Neuronal stem cell (in vitro differentiated cells): ENCODE measurements at regions not wholly inside any gene's neighbourhood (a gene's known extent, or its start where the extent isn't known, plus 50 kb on each side); places are given as distances from the start of the nearest gene placed in this dataset.

Experiments used
- DNase-seq: peaks from one replicate; pipeline ENCODE4 v3.0.0-alpha.2; 2013; ENCODE audit warnings: low spot score
- H2AFZ ChIP-seq: one replicate; pipeline ENCODE4 v1.6.1; 2013; ENCODE audit warnings: mild to moderate bottlenecking, low read length, inconsistent platforms
- H2AK5ac ChIP-seq: 2 replicates; pipeline ENCODE4 v1.6.1; 2013; ENCODE audit warnings: low read depth, mild to moderate bottlenecking, inconsistent platforms, low read length, moderate library complexity, mixed read lengths
- H2BK120ac ChIP-seq: 2 replicates; pipeline ENCODE4 v1.6.1; 2013; ENCODE audit warnings: low read depth, mild to moderate bottlenecking, inconsistent platforms, low read length, moderate library complexity, mixed read lengths
- H2BK12ac ChIP-seq: one replicate; pipeline ENCODE4 v1.6.1; 2013; ENCODE audit warnings: low read length, inconsistent platforms
- H2BK15ac ChIP-seq: 2 replicates; pipeline ENCODE4 v1.6.1; 2013; ENCODE audit warnings: mild to moderate bottlenecking, low read length, inconsistent platforms, mixed read lengths
- H2BK5ac ChIP-seq: one replicate; pipeline ENCODE4 v1.6.1; 2013; ENCODE audit warnings: inconsistent platforms, mild to moderate bottlenecking, low read length, moderate library complexity
- H3K14ac ChIP-seq: one replicate; pipeline ENCODE4 v1.6.1; 2013; ENCODE audit warnings: low read length, inconsistent platforms
- H3K18ac ChIP-seq: 2 replicates; pipeline ENCODE4 v1.6.1; 2013; ENCODE audit warnings: low read length, inconsistent platforms
- H3K23ac ChIP-seq: 2 replicates; pipeline ENCODE4 v1.6.1; 2013; ENCODE audit warnings: low read depth, mild to moderate bottlenecking, mixed read lengths, low read length, inconsistent platforms; ENCODE audit not compliant: poor library complexity
- H3K27ac ChIP-seq: replicated peaks from 3 replicates; pipeline ENCODE4 v1.5.1; 2013; ENCODE audit warnings: low read length, inconsistent platforms
- H3K27me3 ChIP-seq, 3 experiments: 2 replicates each; pipeline ENCODE4 v1.6.1; 2013; ENCODE audit warnings: low read length in 3 of 3, mild to moderate bottlenecking in 2 of 3, inconsistent platforms in 1 of 3, low read depth in 1 of 3, mixed read lengths in 1 of 3, moderate library complexity in 1 of 3; ENCODE audit not compliant: control insufficient read depth in 3 of 3, insufficient read depth in 3 of 3
- H3K36me3 ChIP-seq, 2 donors: replicated peaks in 1 of 2; 2 replicates each; pipeline ENCODE4 v1.6.1; 2013; ENCODE audit warnings: low read length in 2 of 2; ENCODE audit not compliant: control insufficient read depth in 2 of 2, insufficient read depth in 2 of 2
- H3K4ac ChIP-seq: 2 replicates; pipeline ENCODE4 v1.6.1; 2013; ENCODE audit warnings: inconsistent platforms, mild to moderate bottlenecking, low read length, moderate library complexity
- H3K4me1 ChIP-seq, 2 donors: 1 replicate in 1 of 2; 2 replicates in 1 of 2; pipeline ENCODE4 v1.6.1; 2013; ENCODE audit warnings: low read length in 2 of 2, low read depth in 1 of 2; ENCODE audit not compliant: control insufficient read depth in 2 of 2, insufficient read depth in 1 of 2
- H3K4me2 ChIP-seq: one replicate; pipeline ENCODE4 v1.6.1; 2013; ENCODE audit warnings: mild to moderate bottlenecking, low read length, inconsistent platforms; ENCODE audit not compliant: insufficient read depth, poor library complexity, severe bottlenecking
- H3K4me3 ChIP-seq, 2 donors: 2 replicates each; pipeline ENCODE4 v1.5.1; 2013; ENCODE audit warnings: low read length in 2 of 2, mild to moderate bottlenecking in 2 of 2, inconsistent platforms in 1 of 2, moderate library complexity in 1 of 2
- H3K79me1 ChIP-seq: one replicate; pipeline ENCODE4 v1.6.1; 2013; ENCODE audit warnings: low read depth, mild to moderate bottlenecking, inconsistent platforms, low read length, moderate library complexity
- H3K9ac ChIP-seq: one replicate; pipeline ENCODE4 v1.6.1; 2013; ENCODE audit warnings: mild to moderate bottlenecking, low read depth, low read length, inconsistent platforms; ENCODE audit not compliant: poor library complexity
- H3K9me3 ChIP-seq, 2 donors: replicated peaks in 1 of 2; 2 replicates each; pipeline versions ENCODE3 to v1.6.1; 2013; ENCODE audit warnings: low read length in 2 of 2, mild to moderate bottlenecking in 2 of 2, inconsistent platforms in 1 of 2, low read depth in 1 of 2, mixed read lengths in 1 of 2, moderate library complexity in 1 of 2; ENCODE audit not compliant: control insufficient read depth in 2 of 2, insufficient read depth in 1 of 2
- H4K8ac ChIP-seq: one replicate; pipeline ENCODE4 v1.6.1; 2013; ENCODE audit warnings: low read depth, mild to moderate bottlenecking, inconsistent platforms, low read length, moderate library complexity
- H4K91ac ChIP-seq: one replicate; pipeline ENCODE4 v1.6.1; 2013; ENCODE audit warnings: low read length, low read depth, mild to moderate bottlenecking, inconsistent platforms; ENCODE audit not compliant: poor library complexity
- WGBS, 2 donors: extraction: QIAGEN DNeasy Blood & Tissue Kit; methylation state at CpG; one replicate each; pipeline ENCODE4 v1.1.7; 2013; ENCODE audit warnings: missing lambda C conversion rate in 2 of 2, mixed read lengths in 1 of 2; ENCODE audit not compliant: insufficient read length in 2 of 2, insufficient replicate concordance in 1 of 2; ENCODE audit errors: extremely low coverage in 2 of 2; 5-methylcytosine and 5-hydroxymethylcytosine counted together

DNA sequence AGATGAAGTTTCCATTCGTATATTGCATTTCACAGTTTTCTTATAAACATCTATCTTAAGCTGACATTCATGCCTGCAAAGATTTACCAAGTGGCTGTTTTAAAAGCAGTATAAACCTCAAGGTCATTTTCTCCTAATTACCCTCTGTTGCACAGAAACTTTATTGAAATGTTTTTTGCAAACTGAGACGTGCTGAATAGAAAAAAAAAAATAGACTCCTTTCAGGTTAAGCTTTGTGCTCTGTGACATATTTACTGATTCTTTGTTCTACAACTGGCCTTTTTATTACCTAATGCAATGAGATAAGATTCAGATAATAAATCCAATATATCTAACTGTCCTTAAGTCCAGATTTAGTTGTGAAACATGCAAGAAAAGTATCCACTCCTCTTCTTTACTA, 938.7 kb downstream of the DSC3 start:
- no peak overlapping the region for H3K4me3 ChIP-seq
- H3K14ac ChIP-seq = no peak overlapping the region
- no peak overlapping the region for H4K8ac ChIP-seq
- H3K27me3 ChIP-seq = no peaks in the 10 kb centered on the region
- H4K91ac ChIP-seq = no peak overlapping the region
- no peak for DNase-seq
- H2AK5ac ChIP-seq = no peak overlapping the region
- H3K23ac ChIP-seq = no peak overlapping the region
- no peak overlapping the region for H2BK15ac ChIP-seq
- H3K36me3 ChIP-seq = no peaks in the 10 kb centered on the region
- H2BK120ac ChIP-seq = no peak overlapping the region
- no peaks in the 10 kb centered on the region for H3K79me1 ChIP-seq
- H2AFZ ChIP-seq = no peak overlapping the region
- H3K9ac ChIP-seq = no peak overlapping the region
- H2BK12ac ChIP-seq = no peak overlapping the region
- no peak overlapping the region for H3K4me2 ChIP-seq
- no peak overlapping the region for H3K27ac ChIP-seq
- no peak overlapping the region for H3K4ac ChIP-seq
- H3K4me1 ChIP-seq = no peaks in the 10 kb centered on the region
- no peak overlapping the region for H3K18ac ChIP-seq
- WGBS, 2 donors = no CpG with 5 or more reads among the region's 2 CpGs
- no peak overlapping the region for H2BK5ac ChIP-seq
- no peaks in the 10 kb centered on the region for H3K9me3 ChIP-seq

DNA sequence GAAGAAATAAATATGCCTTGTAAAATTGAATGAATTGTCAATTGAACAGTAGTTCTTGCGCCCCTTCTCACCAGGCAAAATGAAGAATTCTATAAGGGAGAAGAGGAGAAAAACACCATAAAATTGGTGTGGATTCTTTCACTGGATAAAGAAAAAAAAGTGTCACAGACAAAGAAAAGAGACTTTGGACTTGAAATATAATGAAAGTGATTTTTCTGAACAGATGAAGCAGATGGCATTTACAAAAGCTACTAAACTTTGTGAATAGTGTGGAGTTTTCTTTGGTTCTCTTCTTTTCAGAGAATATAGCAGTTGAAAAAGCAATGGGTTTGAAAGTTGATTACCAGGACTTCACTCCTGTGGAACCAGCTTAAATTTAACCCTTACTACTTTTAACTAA, 945.7 kb downstream of the DSC3 start:
- no peak overlapping the region for H2BK15ac ChIP-seq
- H3K9me3 ChIP-seq = no peaks in the 10 kb centered on the region
- no peaks in the 10 kb centered on the region for H3K27me3 ChIP-seq
- no peak overlapping the region for H3K14ac ChIP-seq
- no peaks in the 10 kb centered on the region for H3K36me3 ChIP-seq
- H4K91ac ChIP-seq = no peak overlapping the region
- no peak overlapping the region for H2AK5ac ChIP-seq
- H3K4me2 ChIP-seq = no peak overlapping the region
- no peak overlapping the region for H3K27ac ChIP-seq
- H3K23ac ChIP-seq = no peak overlapping the region
- H3K79me1 ChIP-seq = no peaks in the 10 kb centered on the region
- WGBS, 2 donors = no CpG with 5 or more reads among the region's 1 CpG
- no peak overlapping the region for H3K9ac ChIP-seq
- no peak overlapping the region for H3K4me3 ChIP-seq
- H4K8ac ChIP-seq = no peak overlapping the region
- H2BK5ac ChIP-seq = no peak overlapping the region
- H3K18ac ChIP-seq = no peak overlapping the region
- no peak overlapping the region for H2BK120ac ChIP-seq
- no peak overlapping the region for H2BK12ac ChIP-seq
- no peak overlapping the region for H3K4ac ChIP-seq
- H2AFZ ChIP-seq = no peak overlapping the region
- H3K4me1 ChIP-seq = no peaks in the 10 kb centered on the region
- no peak for DNase-seq

DNA sequence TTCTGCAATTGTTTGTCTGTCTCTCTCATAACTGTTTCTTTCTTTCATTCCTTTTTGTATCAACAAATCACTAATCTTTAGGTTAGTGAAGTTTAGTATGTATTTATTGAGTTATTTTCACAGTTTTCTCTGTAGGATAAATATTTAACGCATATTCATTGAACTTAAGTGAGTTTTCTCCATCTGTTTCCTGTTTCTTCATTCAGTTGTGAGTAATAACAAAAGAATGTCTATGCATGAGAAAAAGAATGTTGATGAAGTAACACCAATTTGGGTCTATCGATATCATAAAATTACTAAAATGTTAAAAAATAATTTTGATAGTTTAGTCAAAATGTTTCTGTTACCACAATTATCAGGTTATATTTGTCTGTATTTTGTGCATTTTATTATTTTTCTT, 948.0 kb downstream of the DSC3 start:
- H3K79me1 ChIP-seq = no peaks in the 10 kb centered on the region
- H3K27ac ChIP-seq = no peak overlapping the region
- H3K36me3 ChIP-seq = no peaks in the 10 kb centered on the region
- H3K9me3 ChIP-seq = no peaks in the 10 kb centered on the region
- H2AK5ac ChIP-seq = no peak overlapping the region
- H2BK120ac ChIP-seq = no peak overlapping the region
- WGBS, 2 donors = no CpG with 5 or more reads among the region's 2 CpGs
- H2AFZ ChIP-seq = no peak overlapping the region
- H3K4ac ChIP-seq = no peak overlapping the region
- no peak overlapping the region for H4K8ac ChIP-seq
- DNase-seq = no peak
- no peak overlapping the region for H3K4me3 ChIP-seq
- no peaks in the 10 kb centered on the region for H3K27me3 ChIP-seq
- H3K14ac ChIP-seq = no peak overlapping the region
- H2BK15ac ChIP-seq = no peak overlapping the region
- H4K91ac ChIP-seq = no peak overlapping the region
- no peak overlapping the region for H3K4me2 ChIP-seq
- H3K23ac ChIP-seq = no peak overlapping the region
- H2BK12ac ChIP-seq = no peak overlapping the region
- H3K4me1 ChIP-seq = no peaks in the 10 kb centered on the region
- no peak overlapping the region for H2BK5ac ChIP-seq
- H3K9ac ChIP-seq = no peak overlapping the region
- H3K18ac ChIP-seq = no peak overlapping the region

DNA sequence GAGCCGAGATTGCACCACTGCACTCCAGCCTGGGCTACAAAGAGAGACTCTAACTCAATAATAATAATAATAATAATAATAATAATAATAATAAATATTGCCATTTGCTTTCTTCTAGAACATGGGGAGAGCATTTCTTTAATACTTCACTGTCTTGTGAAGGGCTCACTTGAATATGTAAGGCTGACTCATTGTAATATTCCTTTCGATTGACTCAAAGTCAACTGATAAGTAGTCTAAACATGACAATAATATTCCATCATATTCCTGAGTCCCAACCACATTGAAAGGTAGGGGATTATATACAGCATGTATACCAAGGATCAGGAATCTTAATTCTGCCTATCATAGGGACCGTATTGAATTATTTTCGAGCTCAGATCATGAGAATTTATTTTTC, 949.2 kb downstream of the DSC3 start:
- Histone ChIP-seq H3K27ac (no peak overlapping the region), H2BK5ac (no peak overlapping the region), H3K14ac (no peak overlapping the region), H3K4me3 (no peak overlapping the region), H3K18ac (no peak overlapping the region), H3K9ac (no peak overlapping the region), H3K9me3 (no peaks in the 10 kb centered on the region), H4K8ac (no peak overlapping the region), H3K23ac (no peak overlapping the region), H3K79me1 (no peaks in the 10 kb centered on the region), H2AK5ac (no peak overlapping the region), H3K27me3 (no peaks in the 10 kb centered on the region), H3K4me2 (no peak overlapping the region), H3K4me1 (no peaks in the 10 kb centered on the region), H2BK12ac (no peak overlapping the region), H2BK15ac (no peak overlapping the region), H3K36me3 (no peaks in the 10 kb centered on the region), H4K91ac (no peak overlapping the region), H3K4ac (no peak overlapping the region), H2AFZ (no peak overlapping the region), H2BK120ac (no peak overlapping the region)
- WGBS, 2 donors = no CpG with 5 or more reads among the region's 4 CpGs
- DNase-seq = no peak
